C4-2B (cell line): ENCODE measurements at regions not wholly inside any gene's neighbourhood (a gene's known extent, or its start where the extent isn't known, plus 50 kb on each side); places are given as distances from the start of the nearest gene placed in this dataset.

Experiments
- CTCF ChIP-seq: fragments of 450-650 bp; conservative IDR thresholded peaks from 2 replicates; pipeline ENCODE4 v1.5.1; 2017; ENCODE audit warnings: mild to moderate bottlenecking
- ZFX ChIP-seq: fragments of 450-650 bp; IDR thresholded peaks from 2 replicates; pipeline ENCODE4 v1.6.1; 2017

- TF ChIP-seq CTCF (no peak), ZFX (no peak)
Observed at GRCh38 chr4:59063015-59063720, 1953.0 kb upstream of the IGFBP7 start.
